ENCODE measurements at regions not wholly inside any gene's neighbourhood (a gene's known extent, or its start where the extent isn't known, plus 50 kb on each side); places are given as distances from the start of the nearest gene placed in this dataset.
"Not testable (repeated sequence)": the region's sequence is repeated elsewhere in the genome, so short reads cannot be mapped to it uniquely, and the experiment has no call there.

DNA sequence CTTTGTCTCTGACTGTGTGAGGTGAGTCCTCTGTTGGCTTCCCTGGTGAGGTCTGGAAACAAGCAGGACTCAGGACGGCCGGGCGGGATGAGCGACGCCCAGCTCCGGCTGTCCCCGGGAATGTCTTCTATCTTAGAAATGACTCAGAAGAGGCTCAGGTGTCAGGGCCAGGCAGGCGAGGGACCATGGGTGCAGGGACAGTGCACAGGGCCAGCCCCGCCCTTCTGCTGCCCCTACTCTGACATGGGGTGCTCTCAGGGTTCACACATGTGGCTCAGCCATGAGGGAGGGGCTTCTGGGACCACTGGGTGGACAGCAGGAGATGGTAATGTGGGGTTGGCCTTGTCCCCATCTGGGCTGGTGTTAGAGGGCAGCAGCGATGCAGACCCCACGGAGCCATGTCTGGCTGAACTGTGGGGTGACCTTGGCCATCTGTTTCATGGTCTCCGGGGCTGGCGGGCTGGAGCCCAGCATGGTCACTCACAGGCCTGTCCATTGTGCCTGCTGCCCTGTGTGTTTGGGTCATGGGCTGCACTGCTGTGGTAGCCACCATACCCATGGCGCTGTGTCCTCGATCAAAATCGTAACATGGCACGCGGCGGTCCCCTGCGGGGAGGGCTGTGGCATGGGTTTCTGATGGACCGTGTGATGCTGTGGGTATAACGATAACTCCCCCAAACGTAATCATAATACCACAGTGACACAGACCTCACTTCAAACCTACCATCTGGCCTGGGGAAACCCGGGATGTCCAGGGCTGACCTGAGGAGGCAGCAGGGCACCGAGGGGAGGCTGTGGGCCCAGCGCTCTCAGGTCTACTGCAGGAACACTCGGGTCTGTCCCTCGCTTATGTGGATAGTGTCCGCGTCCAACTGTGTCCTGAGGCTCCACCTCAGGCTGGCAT, 368.8 kb downstream of the TMEM121 start:
- Mint-ChIP-seq H3K4me1 (ENCODE audit: low read depth) (no peaks in the 10 kb centered on the region), H3K9me3 (ENCODE audit: low read depth) (peaks cover 5% of the 10 kb centered on the region), H3K27me3 (no peaks in the 10 kb centered on the region), H3K27ac (no peak overlapping the region), H3K36me3 (ENCODE audit: insufficient read depth) (no peaks in the 10 kb centered on the region), H3K4me3 (ENCODE audit: low read depth) (no peak overlapping the region)
- TF ChIP-seq, protein P1, sequence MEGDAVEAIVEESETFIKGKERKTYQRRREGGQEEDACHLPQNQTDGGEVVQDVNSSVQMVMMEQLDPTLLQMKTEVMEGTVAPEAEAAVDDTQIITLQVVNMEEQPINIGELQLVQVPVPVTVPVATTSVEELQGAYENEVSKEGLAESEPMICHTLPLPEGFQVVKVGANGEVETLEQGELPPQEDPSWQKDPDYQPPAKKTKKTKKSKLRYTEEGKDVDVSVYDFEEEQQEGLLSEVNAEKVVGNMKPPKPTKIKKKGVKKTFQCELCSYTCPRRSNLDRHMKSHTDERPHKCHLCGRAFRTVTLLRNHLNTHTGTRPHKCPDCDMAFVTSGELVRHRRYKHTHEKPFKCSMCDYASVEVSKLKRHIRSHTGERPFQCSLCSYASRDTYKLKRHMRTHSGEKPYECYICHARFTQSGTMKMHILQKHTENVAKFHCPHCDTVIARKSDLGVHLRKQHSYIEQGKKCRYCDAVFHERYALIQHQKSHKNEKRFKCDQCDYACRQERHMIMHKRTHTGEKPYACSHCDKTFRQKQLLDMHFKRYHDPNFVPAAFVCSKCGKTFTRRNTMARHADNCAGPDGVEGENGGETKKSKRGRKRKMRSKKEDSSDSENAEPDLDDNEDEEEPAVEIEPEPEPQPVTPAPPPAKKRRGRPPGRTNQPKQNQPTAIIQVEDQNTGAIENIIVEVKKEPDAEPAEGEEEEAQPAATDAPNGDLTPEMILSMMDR (IDR thresholded peaks at IDR 0.05; ENCODE audit: unreplicated experiment), result no peak
- DNase-seq (ENCODE audit: low spot score, unreplicated experiment), result no peak

DNA sequence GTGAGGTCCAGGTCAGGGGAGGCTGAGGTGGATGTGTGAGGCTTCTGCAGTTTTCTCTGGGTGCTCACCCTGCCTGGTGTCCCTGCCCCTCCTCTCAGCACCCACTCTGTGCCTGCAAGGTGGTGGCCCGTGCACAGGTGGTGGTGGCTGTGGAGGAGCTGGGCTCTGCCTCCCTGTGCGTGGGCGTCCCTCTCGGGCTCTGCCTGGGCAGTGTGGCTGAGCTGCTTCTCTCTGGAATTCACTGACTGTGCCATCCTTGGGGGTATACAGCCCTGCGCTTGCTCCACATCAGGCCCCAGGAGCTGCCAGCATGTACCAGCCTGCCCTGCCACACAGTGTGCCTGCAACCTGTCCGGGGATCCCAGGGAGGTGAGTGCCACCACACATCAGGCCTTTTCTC, 369.8 kb downstream of the TMEM121 start:
- not testable (repeated sequence) for DNase-seq (ENCODE audit: low spot score, unreplicated experiment); H3K4me1 Mint-ChIP-seq (ENCODE audit: low read depth); H3K27ac Mint-ChIP-seq; H3K27me3 Mint-ChIP-seq; H3K9me3 Mint-ChIP-seq (ENCODE audit: low read depth); H3K36me3 Mint-ChIP-seq (ENCODE audit: insufficient read depth); H3K4me3 Mint-ChIP-seq (ENCODE audit: low read depth)

DNA sequence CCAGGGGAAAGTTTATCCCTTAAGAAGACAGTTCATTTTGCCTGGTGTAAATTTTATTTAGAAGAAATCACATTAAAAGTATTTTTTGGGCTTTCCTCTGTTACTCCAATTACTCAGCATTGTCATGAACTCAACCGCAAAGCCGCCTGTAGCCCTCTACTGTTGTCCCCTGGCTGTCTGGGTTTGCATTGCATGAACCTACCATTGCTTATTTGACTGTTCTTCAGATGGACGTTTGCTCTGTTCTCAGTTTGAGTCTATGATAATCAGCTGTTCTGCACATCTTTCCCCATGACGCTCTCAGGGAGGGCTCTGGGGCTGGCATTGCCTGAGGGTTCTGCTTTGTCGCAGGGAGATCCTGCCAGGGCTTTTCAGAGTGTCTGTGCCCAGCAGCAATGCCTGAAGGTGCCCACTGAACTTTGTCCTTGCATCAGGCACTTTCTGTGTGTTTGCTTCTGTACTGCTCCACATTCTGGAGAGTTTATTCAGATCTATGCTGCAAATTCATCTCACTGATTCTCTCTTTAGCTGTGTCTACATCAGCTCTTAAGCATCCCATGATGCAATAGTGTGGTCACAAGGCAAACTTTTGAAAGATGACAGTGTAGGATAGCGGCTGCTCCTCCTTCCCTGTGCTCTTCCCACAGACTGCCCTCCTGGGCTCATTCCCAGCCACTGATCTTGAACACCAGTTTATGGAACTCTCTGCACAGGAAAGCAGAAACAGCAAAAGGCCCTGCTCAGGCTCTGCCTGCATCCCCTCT, 370.8 kb downstream of the TMEM121 start:
- not testable (repeated sequence) for DNase-seq (ENCODE audit: low spot score, unreplicated experiment); H3K27me3 Mint-ChIP-seq; H3K4me1 Mint-ChIP-seq (ENCODE audit: low read depth); H3K9me3 Mint-ChIP-seq (ENCODE audit: low read depth); H3K27ac Mint-ChIP-seq; H3K36me3 Mint-ChIP-seq (ENCODE audit: insufficient read depth); H3K4me3 Mint-ChIP-seq (ENCODE audit: low read depth)

DNA sequence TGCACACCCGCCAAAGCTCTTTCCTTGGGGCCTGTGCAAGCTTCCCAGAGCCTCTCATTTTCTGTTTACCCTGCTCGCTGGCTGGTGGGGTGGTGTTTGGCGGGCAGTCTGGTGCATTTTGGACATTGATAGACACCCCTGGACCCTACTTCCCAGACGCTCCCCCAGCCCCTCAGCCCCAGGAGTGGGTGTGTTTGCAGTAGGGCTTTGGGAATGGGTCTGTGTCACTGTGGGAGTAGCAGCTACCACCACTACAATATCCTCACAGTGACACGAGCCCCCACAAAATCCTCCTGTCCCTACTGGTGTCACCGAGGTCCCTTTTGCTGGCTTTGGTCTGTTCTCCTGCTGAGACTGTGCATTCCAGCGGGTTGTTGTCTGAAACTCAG, 371.3 kb downstream of the TMEM121 start:
- no peaks in the 10 kb centered on the region for H3K27me3 Mint-ChIP-seq
- TF ChIP-seq, protein P1 (IDR thresholded peaks at IDR 0.05; ENCODE audit: unreplicated experiment), result no peak
- H3K4me3 Mint-ChIP-seq (ENCODE audit: low read depth), result no peak overlapping the region

DNA sequence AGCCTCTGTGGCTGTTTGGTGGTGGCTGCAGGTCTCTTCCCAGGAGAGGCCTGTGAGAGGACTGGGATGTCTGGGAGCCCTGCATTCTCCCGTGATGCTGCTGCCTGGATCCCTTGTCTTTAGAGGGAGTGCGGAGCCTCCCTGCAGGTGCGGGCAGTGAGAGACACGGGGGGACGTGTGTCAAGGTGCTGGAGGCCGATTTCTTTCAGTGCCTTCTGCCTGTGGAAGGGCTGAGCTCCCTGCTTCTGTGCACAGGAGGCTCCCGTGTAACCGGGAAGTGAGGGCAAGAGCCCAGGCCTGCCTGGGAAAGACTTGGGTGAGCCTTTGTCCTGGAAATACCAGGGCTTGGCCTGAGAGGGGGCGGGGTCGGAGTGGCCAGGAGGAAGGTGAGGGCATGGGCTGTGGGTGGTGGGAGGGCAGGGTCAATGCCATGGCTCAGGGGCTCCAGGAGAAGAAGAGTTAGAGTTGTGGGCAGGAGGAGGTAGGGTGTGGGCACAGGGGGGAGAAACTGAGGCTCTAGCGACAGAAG, 372.2 kb downstream of the TMEM121 start:
- Mint-ChIP-seq H3K36me3 (ENCODE audit: insufficient read depth) (no peaks in the 10 kb centered on the region), H3K4me1 (ENCODE audit: low read depth) (no peaks in the 10 kb centered on the region), H3K9me3 (ENCODE audit: low read depth) (peaks cover 5% of the 10 kb centered on the region), H3K27me3 (no peaks in the 10 kb centered on the region), H3K4me3 (ENCODE audit: low read depth) (no peak overlapping the region), H3K27ac (no peak overlapping the region)
- DNase-seq (ENCODE audit: low spot score, unreplicated experiment), result no peak
- TF ChIP-seq, protein P1 (IDR thresholded peaks at IDR 0.05; ENCODE audit: unreplicated experiment), result no peak

More for the DNA sequence above, 371.3 kb downstream of the TMEM121 start:
- DNase-seq (ENCODE audit: low spot score, unreplicated experiment), result no peak
- Mint-ChIP-seq H3K27ac (no peak overlapping the region), H3K4me1 (ENCODE audit: low read depth) (no peaks in the 10 kb centered on the region), H3K36me3 (ENCODE audit: insufficient read depth) (no peaks in the 10 kb centered on the region), H3K9me3 (ENCODE audit: low read depth) (peaks cover 5% of the 10 kb centered on the region)

DNA sequence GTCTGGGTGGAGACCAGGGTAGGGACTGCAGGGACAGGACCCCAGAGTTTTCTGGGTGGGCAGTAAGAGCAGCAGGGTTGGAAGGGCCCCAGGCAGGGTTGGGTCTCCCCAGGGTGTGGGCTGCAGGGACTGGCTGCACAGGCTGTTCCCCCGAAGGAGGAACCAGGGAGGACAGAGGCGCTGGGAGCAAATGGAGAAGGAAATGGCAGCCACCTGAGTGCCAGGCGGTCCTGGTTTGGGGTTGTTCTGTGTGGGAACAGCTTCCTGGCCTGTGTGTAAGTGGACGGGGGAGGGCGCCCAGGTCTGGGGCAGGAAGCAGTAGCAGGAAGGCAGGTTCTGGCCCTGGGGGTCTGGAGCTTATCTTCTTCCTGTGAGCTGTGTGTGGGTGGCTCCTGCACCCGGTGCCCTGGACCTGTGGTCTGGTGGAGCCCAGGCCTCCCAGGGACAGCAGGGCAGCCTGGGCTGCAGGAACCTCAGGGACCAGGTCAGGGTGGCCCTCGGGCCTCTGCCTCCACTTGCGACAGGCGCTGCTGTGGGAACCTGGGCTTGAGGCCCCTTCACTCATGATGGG, 372.8 kb downstream of the TMEM121 start:
- H3K4me3 Mint-ChIP-seq (ENCODE audit: low read depth), result no peak overlapping the region
- DNase-seq (ENCODE audit: low spot score, unreplicated experiment), result no peak
- no peaks in the 10 kb centered on the region for H3K27me3 Mint-ChIP-seq
- no peaks in the 10 kb centered on the region for H3K4me1 Mint-ChIP-seq (ENCODE audit: low read depth)
- peaks cover 5% of the 10 kb centered on the region for H3K9me3 Mint-ChIP-seq (ENCODE audit: low read depth)
- TF ChIP-seq, protein P1 (IDR thresholded peaks at IDR 0.05; ENCODE audit: unreplicated experiment), result no peak
- no peaks in the 10 kb centered on the region for H3K36me3 Mint-ChIP-seq (ENCODE audit: insufficient read depth)
- no peak overlapping the region for H3K27ac Mint-ChIP-seq

All from progenitor cell of endocrine pancreas (in vitro differentiated cells).